ENCODE measurements at regions not wholly inside any gene's neighbourhood (a gene's known extent, or its start where the extent isn't known, plus 50 kb on each side); places are given as distances from the start of the nearest gene placed in this dataset.

DNA sequence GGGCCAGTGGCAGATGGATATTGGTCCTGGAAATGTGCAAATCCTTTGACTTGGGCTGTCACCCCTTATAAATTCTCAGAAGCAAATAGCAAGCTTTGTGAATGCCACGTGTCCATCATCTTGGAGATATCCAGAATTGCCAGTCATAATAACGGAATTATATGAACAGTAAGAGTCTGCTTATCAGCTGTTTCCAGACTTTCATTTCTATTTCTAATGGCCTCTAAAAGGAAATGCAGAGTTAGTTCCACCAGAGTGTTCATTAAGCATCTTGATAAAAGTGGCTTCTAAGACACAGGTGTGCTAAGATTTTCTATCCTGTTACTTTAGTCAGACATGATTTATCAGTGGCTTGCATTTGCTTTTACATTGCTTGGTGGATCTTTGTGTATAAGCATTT is 87.4 kb downstream of the RAMP3 start:
- peaks cover 27% of the 10 kb centered on the region for H3K27me3 Mint-ChIP-seq
- TF ChIP-seq, protein P1, sequence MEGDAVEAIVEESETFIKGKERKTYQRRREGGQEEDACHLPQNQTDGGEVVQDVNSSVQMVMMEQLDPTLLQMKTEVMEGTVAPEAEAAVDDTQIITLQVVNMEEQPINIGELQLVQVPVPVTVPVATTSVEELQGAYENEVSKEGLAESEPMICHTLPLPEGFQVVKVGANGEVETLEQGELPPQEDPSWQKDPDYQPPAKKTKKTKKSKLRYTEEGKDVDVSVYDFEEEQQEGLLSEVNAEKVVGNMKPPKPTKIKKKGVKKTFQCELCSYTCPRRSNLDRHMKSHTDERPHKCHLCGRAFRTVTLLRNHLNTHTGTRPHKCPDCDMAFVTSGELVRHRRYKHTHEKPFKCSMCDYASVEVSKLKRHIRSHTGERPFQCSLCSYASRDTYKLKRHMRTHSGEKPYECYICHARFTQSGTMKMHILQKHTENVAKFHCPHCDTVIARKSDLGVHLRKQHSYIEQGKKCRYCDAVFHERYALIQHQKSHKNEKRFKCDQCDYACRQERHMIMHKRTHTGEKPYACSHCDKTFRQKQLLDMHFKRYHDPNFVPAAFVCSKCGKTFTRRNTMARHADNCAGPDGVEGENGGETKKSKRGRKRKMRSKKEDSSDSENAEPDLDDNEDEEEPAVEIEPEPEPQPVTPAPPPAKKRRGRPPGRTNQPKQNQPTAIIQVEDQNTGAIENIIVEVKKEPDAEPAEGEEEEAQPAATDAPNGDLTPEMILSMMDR (IDR thresholded peaks at IDR 0.05; ENCODE audit: unreplicated experiment), result no peak
- no peak overlapping the region for H3K27ac Mint-ChIP-seq

DNA sequence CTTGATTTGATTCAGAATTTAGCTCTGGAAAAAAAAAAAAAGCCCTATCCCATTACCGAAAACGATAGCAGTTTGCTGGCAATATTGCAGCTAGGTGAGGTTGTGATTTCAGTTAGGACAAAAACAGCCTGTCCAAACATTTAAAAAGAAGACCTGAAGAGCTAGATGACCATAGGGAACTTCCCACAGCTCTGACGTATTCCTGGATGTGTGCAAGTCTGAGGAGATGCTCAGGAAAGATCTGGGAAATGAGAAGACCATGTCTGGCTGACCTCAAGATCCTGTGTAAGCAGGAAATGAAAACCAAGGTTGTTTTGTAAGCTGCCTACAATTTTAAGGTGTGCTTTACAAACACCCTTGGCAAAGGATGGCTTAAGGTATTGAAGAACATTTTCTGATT is 88.7 kb downstream of the RAMP3 start:
- Mint-ChIP-seq H3K4me1 (ENCODE audit: low read depth) (no peaks in the 10 kb centered on the region), H3K27me3 (peaks cover 22% of the 10 kb centered on the region), H3K9me3 (ENCODE audit: low read depth) (no peaks in the 10 kb centered on the region), H3K27ac (no peak overlapping the region), H3K36me3 (ENCODE audit: insufficient read depth) (no peaks in the 10 kb centered on the region), H3K4me3 (ENCODE audit: low read depth) (no peak overlapping the region)
- TF ChIP-seq, protein P1 (IDR thresholded peaks at IDR 0.05; ENCODE audit: unreplicated experiment), result no peak
- no peak for DNase-seq (ENCODE audit: low spot score, unreplicated experiment)

More for the DNA sequence above, 87.4 kb downstream of the RAMP3 start:
- Mint-ChIP-seq H3K4me3 (ENCODE audit: low read depth) (no peak overlapping the region), H3K9me3 (ENCODE audit: low read depth) (no peaks in the 10 kb centered on the region), H3K36me3 (ENCODE audit: insufficient read depth) (no peaks in the 10 kb centered on the region), H3K4me1 (ENCODE audit: low read depth) (no peaks in the 10 kb centered on the region)
- no peak for DNase-seq (ENCODE audit: low spot score, unreplicated experiment)

- Mint-ChIP-seq H3K9me3 (ENCODE audit: low read depth) (no peaks in the 10 kb centered on the region), H3K4me1 (ENCODE audit: low read depth) (no peaks in the 10 kb centered on the region), H3K36me3 (ENCODE audit: insufficient read depth) (no peaks in the 10 kb centered on the region), H3K27ac (no peak overlapping the region), H3K4me3 (ENCODE audit: low read depth) (no peak overlapping the region), H3K27me3 (peaks cover 28% of the 10 kb centered on the region)
- DNase-seq (ENCODE audit: low spot score, unreplicated experiment), result no peak
- TF ChIP-seq, protein P1 (IDR thresholded peaks at IDR 0.05; ENCODE audit: unreplicated experiment), result no peak
Measured at GRCh38 chr7:45252248-45252647, 94.7 kb downstream of the RAMP3 start.

GRCh38 chr7:45252857-45253256 is 95.3 kb downstream of the RAMP3 start:
- TF ChIP-seq, protein P1 (IDR thresholded peaks at IDR 0.05; ENCODE audit: unreplicated experiment), result no peak
- Mint-ChIP-seq H3K4me1 (ENCODE audit: low read depth) (no peaks in the 10 kb centered on the region), H3K36me3 (ENCODE audit: insufficient read depth) (no peaks in the 10 kb centered on the region), H3K27me3 (peaks cover 25% of the 10 kb centered on the region), H3K27ac (no peak overlapping the region), H3K4me3 (ENCODE audit: low read depth) (no peak overlapping the region), H3K9me3 (ENCODE audit: low read depth) (no peaks in the 10 kb centered on the region)
- no peak for DNase-seq (ENCODE audit: low spot score, unreplicated experiment)

- Mint-ChIP-seq H3K4me1 (ENCODE audit: low read depth) (no peaks in the 10 kb centered on the region), H3K27ac (no peak overlapping the region)
Measured at GRCh38 chr7:45253368-45253767, 95.8 kb downstream of the RAMP3 start.

More at GRCh38 chr7:45253368-45253767, 95.8 kb downstream of the RAMP3 start:
- no peaks in the 10 kb centered on the region for H3K36me3 Mint-ChIP-seq (ENCODE audit: insufficient read depth)
- peaks cover 30% of the 10 kb centered on the region for H3K27me3 Mint-ChIP-seq
- DNase-seq (ENCODE audit: low spot score, unreplicated experiment), result no peak
- H3K4me3 Mint-ChIP-seq (ENCODE audit: low read depth), result no peak overlapping the region
- TF ChIP-seq, protein P1 (IDR thresholded peaks at IDR 0.05; ENCODE audit: unreplicated experiment), result no peak
- H3K9me3 Mint-ChIP-seq (ENCODE audit: low read depth), result no peaks in the 10 kb centered on the region
